ENCODE measurements at regions not wholly inside any gene's neighbourhood (a gene's known extent, or its start where the extent isn't known, plus 50 kb on each side); places are given as distances from the start of the nearest gene placed in this dataset.
"Not testable (repeated sequence)": the region's sequence is repeated elsewhere in the genome, so short reads cannot be mapped to it uniquely, and the experiment has no call there.

DNA sequence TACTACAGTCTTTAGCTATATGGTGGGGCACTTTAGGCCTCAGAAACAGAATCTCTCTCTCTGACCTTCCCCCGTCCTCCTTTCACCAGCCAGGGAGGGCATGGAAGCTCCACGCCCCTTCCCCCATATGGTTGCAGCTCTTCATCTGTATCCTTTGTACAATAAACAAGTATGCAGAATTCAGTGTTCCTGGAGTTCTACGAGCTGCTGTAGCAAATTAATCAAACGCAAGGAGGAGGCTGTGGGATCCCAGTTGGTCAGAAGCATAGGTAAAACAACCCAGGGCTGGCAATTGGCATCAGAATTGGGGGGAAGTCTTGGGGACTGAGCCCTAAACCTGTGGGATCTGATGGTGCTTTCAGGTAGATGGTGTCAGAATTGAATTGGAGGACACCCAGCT lies 163.7 kb upstream of the NLRP1 start:
- DNase-seq (ENCODE audit: low spot score) = no peak

DNA sequence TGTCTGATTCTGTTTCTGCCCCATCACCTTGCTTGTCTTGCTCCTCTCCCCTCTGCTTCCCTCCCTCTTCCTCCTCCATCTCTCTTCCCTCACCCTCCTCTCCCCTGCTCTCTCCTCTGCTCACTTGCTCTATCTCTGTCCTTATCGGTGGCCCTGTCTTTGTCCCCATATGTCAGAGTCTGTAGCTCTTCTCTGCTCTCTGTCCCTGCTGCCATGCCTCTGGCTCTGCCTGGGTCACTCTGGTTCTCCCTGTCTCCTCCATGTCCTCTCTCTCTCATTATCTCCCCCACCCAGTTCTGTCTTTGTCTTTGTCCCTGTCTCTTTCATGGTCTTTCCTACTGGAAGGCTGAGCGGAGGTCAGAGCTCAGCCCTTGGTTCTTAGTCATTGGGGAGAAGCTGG lies 169.1 kb upstream of the NLRP1 start:
- DNase-seq (ENCODE audit: low spot score) = no peak

DNA sequence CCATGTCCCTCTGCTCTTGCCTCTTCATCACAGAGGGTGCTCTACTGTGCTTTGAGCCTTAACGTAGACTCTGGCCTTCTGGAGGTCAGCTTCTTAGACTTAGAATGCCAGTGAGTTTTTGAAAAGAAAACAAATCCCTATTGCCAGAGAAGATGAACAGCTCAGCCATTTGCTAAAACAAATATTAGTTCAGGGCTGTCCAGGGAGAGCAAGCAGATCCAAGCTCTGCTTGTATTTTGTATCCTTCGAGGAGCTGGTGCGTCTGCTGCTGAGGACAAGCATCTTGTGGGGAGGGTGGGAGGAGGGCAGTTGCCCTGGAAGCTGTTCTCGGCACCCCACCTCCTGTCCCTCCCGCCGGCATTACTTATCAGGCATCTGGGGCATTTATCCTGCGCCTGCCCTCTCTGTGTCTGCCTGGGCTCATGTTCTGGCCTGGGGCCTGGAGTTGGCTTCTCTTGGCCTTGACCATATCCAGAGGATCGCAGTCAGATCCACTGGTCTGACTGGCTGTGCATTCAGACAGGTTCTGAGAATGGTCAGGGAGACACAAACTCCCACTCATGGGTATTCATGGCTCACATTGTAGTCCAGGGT lies 173.1 kb upstream of the NLRP1 start:
- DNase-seq (ENCODE audit: low spot score) = no peak

DNA sequence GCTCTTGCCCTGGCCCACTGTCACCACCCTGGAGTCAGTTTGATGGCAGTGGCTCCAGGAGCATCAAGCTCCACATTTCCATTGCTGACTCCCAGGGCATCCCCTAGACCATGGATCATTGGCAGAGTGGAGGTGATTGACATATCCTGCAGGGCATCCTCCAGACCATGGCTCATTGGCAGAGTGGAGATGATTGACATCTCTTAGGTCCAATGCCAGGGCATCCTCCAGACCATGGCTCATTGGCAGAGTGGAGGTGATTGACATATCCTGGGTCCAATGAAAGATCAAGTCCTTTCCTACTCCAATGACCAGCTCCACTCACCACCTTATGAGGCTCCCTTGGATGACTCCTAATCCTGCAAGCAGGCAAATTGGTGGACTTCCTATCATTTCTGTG lies 174.3 kb upstream of the NLRP1 start:
- DNase-seq (ENCODE audit: low spot score) = no peak

DNA sequence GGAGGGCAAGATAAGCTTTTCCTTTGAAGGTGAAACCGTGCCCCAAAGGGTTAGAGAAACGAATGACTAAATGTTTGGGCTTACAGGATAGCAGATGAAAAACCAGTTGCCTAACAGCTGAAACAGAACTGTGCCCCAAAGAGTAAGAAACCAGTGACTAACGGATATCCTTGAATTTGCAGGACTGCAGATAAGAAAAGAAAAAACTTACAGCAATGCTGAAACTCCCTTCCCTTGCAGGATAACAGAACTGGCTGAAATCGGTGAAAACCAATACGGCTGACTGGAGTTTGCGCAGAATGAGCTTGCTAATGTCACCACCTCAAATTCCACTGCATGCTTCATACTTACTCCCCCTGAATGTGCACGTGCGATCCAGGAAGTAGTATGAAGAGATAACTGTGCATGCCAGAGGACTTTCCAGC lies 175.2 kb upstream of the NLRP1 start:
- DNase-seq (ENCODE audit: low spot score) = no peak

DNA sequence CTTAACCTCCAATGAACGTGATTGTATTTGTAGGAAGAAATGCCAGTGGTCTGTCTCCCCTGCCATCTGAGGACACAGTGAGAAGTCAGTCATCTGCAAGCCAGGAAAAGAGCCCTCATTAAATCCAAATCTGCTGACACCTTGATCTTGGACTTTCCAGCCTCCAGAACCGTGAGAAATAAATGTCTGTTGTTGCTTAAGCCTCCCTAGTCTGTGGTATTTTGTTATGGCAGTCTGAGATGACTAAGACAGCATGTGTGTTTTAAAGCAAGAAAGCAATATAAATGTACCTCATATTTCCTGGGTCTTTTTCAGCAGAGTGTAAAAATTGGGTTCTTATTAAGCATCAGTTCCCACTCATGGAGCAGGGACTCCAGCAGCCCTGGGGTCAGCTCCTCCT lies 177.9 kb upstream of the NLRP1 start:
- no peak for DNase-seq (ENCODE audit: low spot score)

DNA sequence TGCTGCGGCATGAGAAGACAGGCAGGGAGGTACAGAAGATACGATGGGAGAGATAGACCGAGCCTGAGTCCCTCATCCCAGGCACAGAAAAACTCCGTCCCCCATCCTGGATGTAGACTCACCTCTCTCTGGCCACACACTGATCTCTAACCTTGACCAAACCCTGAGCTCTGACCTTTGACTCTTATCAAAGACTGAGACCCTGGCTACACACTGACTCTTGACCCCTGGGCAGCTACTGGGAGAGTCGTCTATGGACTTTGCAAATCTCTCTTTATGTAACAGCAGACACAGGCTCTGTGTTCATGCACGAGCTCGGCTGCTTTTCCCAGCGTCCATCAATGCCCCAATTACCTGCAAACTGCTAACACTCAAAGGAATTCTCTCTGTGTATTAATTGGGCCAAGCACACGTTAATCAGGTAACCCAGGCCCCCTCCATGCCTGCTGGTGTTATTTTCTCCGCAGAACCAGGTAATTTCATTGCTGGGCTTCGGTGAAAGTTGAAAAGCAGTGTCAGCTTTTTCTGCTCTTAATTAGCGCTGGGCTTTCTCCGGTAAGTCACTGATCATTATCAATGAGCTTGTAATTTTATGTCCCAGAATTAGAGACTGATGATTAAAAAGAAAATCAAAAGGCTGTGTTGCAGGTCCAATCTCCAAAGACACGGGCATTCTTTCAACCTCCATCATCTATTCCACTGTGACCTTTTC lies 179.4 kb upstream of the NLRP1 start:
- DNase-seq (ENCODE audit: low spot score) = no peak

DNA sequence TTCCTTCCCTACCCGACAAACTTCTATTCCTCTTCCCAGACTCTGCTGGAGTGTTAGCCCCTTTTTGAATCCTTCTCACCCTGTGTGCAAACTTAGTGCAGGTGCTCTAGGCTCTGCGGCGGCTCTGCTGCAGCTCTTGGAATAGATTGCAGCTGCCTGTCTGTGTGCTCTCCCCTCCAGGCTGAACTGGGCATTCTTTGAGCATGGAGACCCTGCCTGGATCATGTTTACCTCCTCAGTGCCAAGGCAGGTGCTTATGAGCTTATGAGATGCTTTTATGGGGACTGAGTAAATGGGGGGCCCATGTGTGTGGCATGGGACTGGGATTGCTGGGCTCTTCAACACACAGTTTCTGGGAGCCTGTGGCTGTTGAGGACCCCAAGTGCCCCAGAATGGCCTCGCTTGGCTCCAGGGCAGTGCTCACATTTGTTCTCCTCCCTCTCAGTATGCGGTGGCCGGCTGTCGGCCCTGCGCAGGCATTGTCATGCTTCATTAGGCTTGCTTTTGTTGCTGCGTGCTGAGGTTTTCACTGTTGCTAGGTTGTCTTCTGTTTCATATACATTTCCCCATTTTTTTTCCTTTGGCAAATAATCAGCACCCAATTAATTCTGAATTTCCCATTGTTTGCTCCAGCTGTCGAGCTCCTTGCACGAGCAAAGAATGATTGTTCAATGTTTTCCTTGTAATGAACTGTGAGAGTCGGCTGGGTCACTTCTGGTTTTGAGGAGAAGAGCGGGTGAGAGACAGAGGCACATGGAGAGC lies 185.5 kb upstream of the NLRP1 start:
- DNase-seq (ENCODE audit: low spot score) = no peak

DNA sequence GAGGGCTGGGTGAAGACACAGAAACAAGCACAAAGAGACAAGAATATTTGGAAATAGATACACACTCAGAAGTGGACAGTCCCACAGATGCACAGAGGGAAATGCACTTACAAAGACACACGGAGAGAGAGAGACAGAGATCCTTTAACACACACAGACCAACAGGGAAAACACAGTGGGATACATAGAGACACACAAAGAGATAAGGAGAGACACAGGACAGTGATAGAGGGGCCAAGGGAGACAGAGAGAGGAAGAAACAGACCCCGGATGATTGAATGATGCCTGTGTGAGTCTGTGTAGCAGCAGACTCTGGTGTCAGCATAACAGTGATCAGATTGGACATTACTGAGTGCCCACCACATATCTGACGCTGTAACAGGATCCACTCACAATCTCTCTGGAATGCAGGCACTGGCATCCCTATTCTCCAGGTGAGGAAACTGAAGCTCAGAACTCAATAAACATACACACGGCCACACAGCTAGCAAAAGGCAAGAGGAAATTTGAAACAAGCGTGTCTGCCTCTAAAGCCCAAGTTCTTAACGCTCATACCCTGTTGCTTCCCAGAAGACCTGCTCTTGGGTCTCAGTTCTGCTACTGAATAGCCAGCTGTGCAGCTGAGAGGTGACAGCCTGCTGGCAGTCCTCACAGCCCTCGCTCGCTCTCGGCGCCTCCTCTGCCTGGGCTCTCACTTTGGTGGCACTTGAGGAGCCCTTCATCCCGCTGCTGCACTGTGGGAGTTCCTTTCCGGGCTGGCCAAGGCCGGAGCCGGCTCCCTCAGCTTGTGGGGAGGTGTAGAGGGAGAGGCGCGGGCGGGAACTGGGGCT lies 186.3 kb upstream of the NLRP1 start:
- DNase-seq (ENCODE audit: low spot score) = no peak

DNA sequence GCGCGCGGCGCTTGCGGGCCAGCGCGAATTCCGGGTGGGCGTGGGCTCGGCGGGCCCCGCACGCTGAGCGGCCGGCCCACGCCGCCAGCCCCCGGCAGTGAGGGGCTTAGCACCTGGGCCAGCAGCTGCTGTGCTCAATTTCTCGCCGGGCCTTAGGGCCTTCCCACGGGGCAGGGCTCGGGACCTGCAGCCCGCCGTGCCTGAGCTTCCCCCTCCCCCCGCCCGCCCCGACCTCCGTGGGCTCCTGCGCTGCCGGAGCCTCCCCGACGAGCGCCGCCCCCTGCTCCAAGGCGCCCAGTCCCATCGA lies 186.9 kb upstream of the NLRP1 start:
- DNase-seq (ENCODE audit: low spot score) = not testable (repeated sequence)

DNA sequence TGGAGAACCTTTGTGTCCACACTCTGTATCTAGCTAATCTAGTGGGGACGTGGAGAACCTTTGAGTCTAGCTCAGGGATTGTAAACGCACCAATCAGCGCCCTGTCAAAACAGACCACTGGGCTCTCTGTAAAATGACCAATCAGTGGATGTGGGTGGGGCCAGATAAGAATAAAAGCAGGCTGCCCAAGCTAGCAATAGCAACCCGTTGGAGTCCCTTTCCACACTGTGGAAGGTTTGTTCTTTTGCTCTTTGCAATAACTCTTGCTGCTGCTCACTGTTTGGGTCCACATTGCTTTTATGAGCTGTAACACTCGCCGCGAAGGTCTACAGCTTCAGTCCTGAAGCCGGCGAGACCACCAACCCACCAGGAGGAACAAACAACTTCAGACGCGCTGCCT lies 187.7 kb upstream of the NLRP1 start:
- DNase-seq (ENCODE audit: low spot score) = not testable (repeated sequence)

DNA sequence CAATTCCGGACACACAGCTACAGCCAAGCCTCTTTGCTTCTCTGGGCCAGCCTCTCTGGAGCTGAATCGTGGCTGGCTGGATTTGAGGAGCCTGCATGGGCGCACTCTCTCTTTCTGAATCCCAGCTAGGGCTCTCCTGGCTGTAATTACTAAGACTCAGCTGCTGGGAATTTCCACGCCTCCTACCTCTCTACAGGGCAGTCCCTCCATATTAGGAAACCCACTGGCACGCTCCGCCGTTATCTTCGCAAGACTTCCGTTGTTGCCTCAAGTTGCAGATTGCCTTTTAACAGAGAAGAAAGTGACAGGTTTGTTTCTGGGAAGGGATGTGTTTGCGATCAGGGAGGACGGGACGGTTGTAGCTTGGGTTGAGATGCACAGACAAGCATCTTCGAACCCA lies 188.4 kb upstream of the NLRP1 start:
- DNase-seq (ENCODE audit: low spot score) = no peak

DNA sequence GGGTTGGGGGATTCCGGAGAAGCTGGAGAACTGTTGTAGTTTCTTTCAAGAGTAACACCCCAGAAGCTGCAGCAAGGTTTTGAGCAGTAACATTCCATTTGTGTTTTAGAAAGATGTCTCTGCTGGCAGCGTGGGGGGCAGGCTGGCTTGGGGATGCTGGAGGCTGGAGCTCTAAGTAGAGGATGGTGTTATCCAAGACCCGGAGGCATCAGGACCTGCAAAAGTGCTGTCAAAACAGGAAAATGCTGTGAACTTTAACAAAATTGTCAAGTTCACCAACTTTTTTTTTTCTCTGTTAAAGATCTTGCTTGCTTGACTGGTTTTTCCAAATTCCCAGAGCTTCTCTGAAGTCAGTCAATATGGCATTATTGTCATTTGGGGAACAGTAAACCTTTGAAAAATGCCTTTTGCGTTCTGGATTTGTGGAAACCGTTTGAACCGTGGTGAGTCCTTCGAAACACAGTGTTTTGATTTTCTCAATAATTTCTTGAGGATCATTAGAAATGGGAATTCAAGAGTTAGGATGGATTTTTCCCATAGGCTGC lies 189.6 kb upstream of the NLRP1 start:
- DNase-seq (ENCODE audit: low spot score) = no peak

DNA sequence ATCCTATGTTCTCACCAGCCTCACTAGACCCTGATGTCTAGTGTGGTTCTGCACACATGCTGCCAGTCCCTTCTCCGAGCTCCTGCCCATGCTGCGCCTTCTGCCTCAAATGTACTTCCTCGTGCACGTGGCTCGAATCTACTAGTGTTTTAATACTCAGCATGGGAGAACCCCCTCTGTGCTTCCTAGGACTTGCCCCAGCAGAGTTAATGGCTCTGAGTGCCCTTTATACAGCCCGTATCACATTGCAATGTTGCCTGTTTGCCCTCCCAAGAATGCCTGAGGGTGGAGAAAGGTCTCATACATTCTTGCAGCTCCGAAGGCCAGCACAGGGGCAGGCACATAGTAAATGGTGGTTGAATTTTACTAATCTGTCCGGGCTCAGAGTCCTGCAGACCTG lies 190.8 kb upstream of the NLRP1 start:
- no peak for DNase-seq (ENCODE audit: low spot score)

DNA sequence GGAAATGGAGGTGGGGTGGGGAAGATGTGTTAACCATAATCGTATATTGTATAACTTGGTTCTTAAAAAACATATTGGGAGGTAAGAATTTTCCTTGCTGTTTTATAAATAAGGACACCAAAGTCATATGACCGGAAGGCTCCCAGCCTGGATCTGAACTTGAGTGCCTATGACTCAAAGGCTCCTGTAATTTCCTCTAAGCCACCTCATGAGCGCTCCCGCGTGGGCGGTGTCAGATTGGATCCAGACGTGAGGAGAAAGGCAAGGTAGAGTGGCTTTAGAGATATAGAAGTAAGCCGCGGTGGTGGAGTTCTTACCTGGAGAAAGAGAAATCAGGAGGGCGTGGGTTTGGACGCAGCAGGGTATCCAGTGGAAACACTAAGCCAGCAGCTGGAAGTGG lies 196.2 kb upstream of the NLRP1 start:
- no peak for DNase-seq (ENCODE audit: low spot score)

DNA sequence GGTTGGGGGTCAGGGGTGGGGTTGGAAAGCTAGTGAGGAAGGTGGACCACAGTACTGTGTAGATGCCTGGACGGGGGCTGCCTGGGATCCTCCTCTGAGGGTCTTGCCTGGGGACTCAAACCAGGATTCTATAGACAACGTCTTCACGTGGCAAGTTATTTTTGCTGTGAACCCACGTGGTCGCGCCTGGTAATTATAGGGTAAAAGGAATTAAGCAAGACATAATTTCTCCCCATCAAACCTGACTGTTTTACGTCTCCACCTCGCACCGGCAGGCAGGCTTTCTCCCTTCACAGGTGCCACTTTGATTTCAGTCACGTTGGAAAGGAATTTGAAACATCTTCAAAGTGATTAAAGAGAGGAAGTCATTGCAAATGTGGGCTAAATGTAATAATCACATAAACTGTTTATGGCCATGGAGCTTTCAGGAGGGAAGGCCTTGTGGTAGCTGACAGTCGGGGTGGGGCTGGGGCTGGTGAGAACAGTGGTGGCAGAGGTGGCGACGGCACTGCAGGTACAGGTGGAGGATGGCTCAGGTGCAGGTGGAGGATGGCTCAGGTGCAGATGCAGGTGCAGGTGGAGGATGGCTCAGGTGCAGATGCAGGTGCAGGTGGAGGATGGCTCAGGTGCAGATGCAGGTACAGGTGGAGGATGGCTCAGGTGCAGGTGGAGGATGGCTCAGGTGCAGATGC lies 197.1 kb upstream of the NLRP1 start:
- no peak for DNase-seq (ENCODE audit: low spot score)

DNA sequence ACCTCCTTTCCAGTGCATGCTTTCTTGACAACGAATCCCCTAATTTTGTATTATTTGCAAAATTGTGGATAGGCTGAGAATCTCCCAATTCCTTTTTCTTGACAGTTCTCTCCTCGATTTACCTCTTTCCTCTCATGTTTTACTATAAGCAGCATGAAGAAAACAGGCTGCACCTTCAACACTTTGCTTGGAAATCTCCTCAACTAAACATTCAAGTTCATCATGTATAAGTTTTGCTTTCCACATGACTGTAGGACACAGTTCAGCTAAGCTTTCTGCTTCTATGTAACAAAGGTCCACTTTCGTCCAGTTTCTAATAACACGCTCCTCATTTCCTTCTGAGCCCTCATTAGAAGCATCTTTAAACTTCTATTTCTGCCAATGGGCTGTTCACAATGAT lies 199.0 kb upstream of the NLRP1 start:
- no peak for DNase-seq (ENCODE audit: low spot score)

DNA sequence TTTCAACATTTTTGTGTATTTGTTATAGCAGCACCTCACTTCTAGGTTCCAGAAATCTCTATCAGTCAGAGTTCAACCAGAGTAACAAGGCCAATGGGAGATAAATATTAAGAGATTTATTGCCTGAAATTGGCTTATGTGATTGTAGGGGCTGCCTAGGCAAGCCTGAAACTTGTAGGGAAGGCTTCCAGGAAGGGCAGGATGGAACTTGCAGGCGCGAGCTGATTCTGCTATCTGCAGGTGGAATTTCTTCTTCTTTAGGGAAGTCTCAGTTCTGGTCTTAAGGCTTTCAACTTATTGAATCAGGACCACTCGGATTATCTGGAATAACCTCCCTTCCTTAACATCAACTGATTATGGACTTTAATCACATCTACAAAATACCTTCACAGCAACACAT lies 199.5 kb upstream of the NLRP1 start:
- no peak for DNase-seq (ENCODE audit: low spot score)

DNA sequence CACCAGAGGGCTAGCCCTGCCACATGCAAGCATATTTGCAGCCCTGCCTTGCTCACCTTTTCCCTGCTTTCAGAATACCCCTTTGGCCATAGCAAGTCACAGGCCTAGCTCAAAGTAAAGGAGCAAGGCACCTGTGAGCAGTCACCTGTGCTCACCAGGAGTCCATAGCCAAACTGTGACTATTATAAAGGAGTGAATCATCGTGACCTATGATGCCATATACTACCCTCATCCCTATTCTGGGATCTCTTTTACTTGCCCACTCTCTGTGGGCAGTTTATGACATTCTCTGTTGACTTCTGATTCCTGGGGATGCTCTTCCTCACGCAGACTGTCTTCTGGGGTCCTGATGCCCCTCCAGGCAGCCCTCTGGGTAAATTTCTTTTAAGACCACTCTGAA lies 200.5 kb upstream of the NLRP1 start:
- DNase-seq (ENCODE audit: low spot score) = no peak

DNA sequence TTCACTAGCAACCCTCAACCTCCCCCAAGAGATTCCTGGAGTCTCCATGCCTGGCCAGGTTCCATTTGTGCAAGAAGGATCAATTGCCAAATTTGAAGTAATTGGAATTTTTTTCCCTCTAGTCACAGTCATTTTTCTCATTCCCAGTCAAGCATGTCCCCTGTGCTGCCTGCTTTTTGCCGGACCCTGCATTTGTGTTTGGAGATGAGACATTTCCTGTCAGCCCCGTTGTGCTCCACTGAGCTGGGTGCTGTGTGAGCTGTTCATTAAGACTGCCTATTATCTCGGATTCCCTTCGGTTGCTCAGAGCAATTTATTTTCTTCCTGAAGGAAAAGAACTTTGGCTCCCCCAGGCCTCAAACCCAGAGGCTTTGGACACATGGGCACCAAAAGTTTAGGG lies 201.0 kb upstream of the NLRP1 start:
- DNase-seq (ENCODE audit: low spot score) = no peak

DNA sequence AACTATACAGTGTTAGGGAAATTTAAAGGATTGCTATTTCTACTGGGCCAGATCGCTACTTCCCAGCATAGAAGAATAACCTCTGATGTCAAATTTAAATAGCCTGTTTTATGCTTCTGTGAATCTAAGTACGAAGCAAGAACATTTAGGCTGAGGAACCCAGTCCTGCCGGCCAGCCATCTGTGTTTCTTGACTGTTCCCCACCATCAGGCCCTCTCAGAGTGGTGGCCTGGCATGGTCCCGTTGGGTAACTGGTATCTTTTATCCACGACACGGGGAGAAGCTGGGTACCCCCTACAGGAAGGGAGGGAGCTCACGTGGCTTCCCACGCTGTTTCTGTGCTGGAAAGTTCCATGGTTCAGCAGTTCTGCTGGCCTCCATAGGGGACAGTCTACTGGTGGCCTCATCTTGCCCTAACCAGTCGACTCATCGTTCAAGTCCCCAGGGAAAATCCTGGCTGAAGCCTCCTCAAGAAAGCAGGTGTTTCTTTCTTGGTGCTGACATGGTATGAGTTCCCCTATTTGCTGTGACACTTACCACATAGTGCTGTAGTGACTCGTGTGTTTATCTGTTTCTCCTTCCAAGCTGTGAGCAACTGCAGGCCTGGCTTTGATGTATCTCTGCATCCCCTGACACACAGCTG lies 201.7 kb upstream of the NLRP1 start:
- no peak for DNase-seq (ENCODE audit: low spot score)
